HepG2 (cell line): ENCODE measurements at regions not wholly inside any gene's neighbourhood (a gene's known extent, or its start where the extent isn't known, plus 50 kb on each side); places are given as distances from the start of the nearest gene placed in this dataset.

Experiments used
- CREM ChIP-seq, 2 experiments: sonication (generic) in 1 of 2; formaldehyde crosslinking in 1 of 2; IDR thresholded peaks; 2 replicates each; pipeline versions ENCODE4 v1.4.0 to v1.6.1; 2016 to 2020; ENCODE audit warnings: antibody characterized with exemption in 1 of 2, mild to moderate bottlenecking in 1 of 2, missing genetic modification reagents in 1 of 2
- EED ChIP-seq: sonication (generic); formaldehyde crosslinking; IDR thresholded peaks from 2 replicates; pipeline ENCODE4 v1.5.0; 2020; ENCODE audit warnings: mild to moderate bottlenecking, missing genetic modification reagents
- GATAD2A ChIP-seq: IDR thresholded peaks from 2 replicates; pipeline ENCODE4 v1.6.1; 2016
- HMG20B ChIP-seq: conservative IDR thresholded peaks from 2 replicates; pipeline ENCODE4 v1.6.1; 2016; ENCODE audit warnings: missing genetic modification reagents, missing compliant biosample characterization
- KDM4B ChIP-seq: sonication (generic); formaldehyde crosslinking; IDR thresholded peaks from 2 replicates; pipeline ENCODE4 v1.4.0; 2020; ENCODE audit warnings: missing genetic modification reagents
- KLF12 ChIP-seq: sonication (generic); formaldehyde crosslinking; IDR thresholded peaks from 2 replicates; pipeline ENCODE4 v1.4.0; 2020; ENCODE audit warnings: missing genetic modification reagents, borderline replicate concordance
- MTA3 ChIP-seq: sonication (generic); formaldehyde crosslinking; IDR thresholded peaks from 2 replicates; pipeline ENCODE4 v1.4.0; 2020; ENCODE audit warnings: missing genetic modification reagents
- MTF1 ChIP-seq: sonication (generic); formaldehyde crosslinking; IDR thresholded peaks from 2 replicates; pipeline ENCODE4 v1.5.0; 2020; ENCODE audit warnings: missing genetic modification reagents
- NCOA2 ChIP-seq: sonication (generic); formaldehyde crosslinking; IDR thresholded peaks from 2 replicates; pipeline ENCODE4 v1.8.0; 2022; ENCODE audit warnings: inconsistent platforms
- NFYB ChIP-seq: sonication (generic); formaldehyde crosslinking; IDR thresholded peaks from 2 replicates; pipeline ENCODE4 v1.4.0; 2020; ENCODE audit warnings: missing genetic modification reagents
- NR2F1 ChIP-seq, 2 experiments: fragments of 450-650 bp in 1 of 2; formaldehyde crosslinking in 1 of 2; IDR thresholded peaks; 2 replicates each; pipeline versions ENCODE4 v1.5.0 to v1.6.1; 2016 to 2020; ENCODE audit warnings: mild to moderate bottlenecking in 1 of 2, missing compliant biosample characterization in 1 of 2, missing genetic modification reagents in 1 of 2, moderate library complexity in 1 of 2
- PITX1 ChIP-seq: sonication (generic); formaldehyde crosslinking; IDR thresholded peaks from 2 replicates; pipeline ENCODE4 v1.5.1; 2020; ENCODE audit warnings: mild to moderate bottlenecking, missing genetic modification reagents
- RBFOX2 ChIP-seq: fragments of 200-400 bp; formaldehyde crosslinking; IDR thresholded peaks from 2 replicates; pipeline ENCODE4 v1.6.1; 2017; ENCODE audit warnings: low read depth, mild to moderate bottlenecking, low read length
- REPIN1 ChIP-seq: sonication (generic); formaldehyde crosslinking; IDR thresholded peaks from 2 replicates; pipeline ENCODE4 v1.8.0; 2022; ENCODE audit warnings: missing genetic modification reagents, low read depth, mild to moderate bottlenecking, borderline replicate concordance
- SMC3 ChIP-seq: IDR thresholded peaks from 2 replicates; pipeline ENCODE4 v1.6.1; 2011; ENCODE audit warnings: low read length, improper control_type of control experiment
- YY1 ChIP-seq: IDR thresholded peaks from 2 replicates; pipeline ENCODE4 v1.6.1; 2011; ENCODE audit warnings: low read length, low read depth, moderate library complexity, mild to moderate bottlenecking; ENCODE audit not compliant: insufficient read depth, insufficient replicate concordance
- ZBTB25 ChIP-seq: IDR thresholded peaks from 2 replicates; pipeline ENCODE4 v1.6.1; 2018; ENCODE audit warnings: missing genetic modification reagents
- ZBTB7B ChIP-seq: sonication (generic); formaldehyde crosslinking; IDR thresholded peaks from 2 replicates; pipeline ENCODE4 v1.4.0; 2020; ENCODE audit warnings: missing genetic modification reagents
- ZMYM3 ChIP-seq: sonication (generic); formaldehyde crosslinking; IDR thresholded peaks from 2 replicates; pipeline ENCODE4 v1.5.1; 2020; ENCODE audit warnings: mild to moderate bottlenecking, missing genetic modification reagents
- ZNF451 ChIP-seq: sonication (generic); formaldehyde crosslinking; IDR thresholded peaks from 2 replicates; pipeline ENCODE4 v1.5.0; 2020; ENCODE audit warnings: mild to moderate bottlenecking, missing genetic modification reagents
- ZNF547 ChIP-seq: sonication (generic); formaldehyde crosslinking; IDR thresholded peaks from 2 replicates; pipeline ENCODE4 v1.5.1; 2020; ENCODE audit warnings: mild to moderate bottlenecking, missing genetic modification reagents
- ZNF562 ChIP-seq: sonication (generic); formaldehyde crosslinking; IDR thresholded peaks from 2 replicates; pipeline ENCODE4 v1.8.0; 2022; ENCODE audit warnings: missing genetic modification reagents, borderline replicate concordance
- ZNF615 ChIP-seq: sonication (generic); formaldehyde crosslinking; IDR thresholded peaks from 2 replicates; pipeline ENCODE4 v1.5.0; 2020; ENCODE audit warnings: mild to moderate bottlenecking, missing genetic modification reagents, borderline replicate concordance
- ZNF761 ChIP-seq: sonication (generic); formaldehyde crosslinking; conservative IDR thresholded peaks from 2 replicates; pipeline ENCODE4 v1.4.0; 2020; ENCODE audit warnings: mild to moderate bottlenecking, missing genetic modification reagents
- ZNF792 ChIP-seq: IDR thresholded peaks from 2 replicates; pipeline ENCODE4 v1.6.1; 2016
- ZNF883 ChIP-seq: sonication (generic); formaldehyde crosslinking; IDR thresholded peaks from 2 replicates; pipeline ENCODE4 v1.5.1; 2020; ENCODE audit warnings: mild to moderate bottlenecking, missing genetic modification reagents; ENCODE audit errors: not compliant biosample characterization
- TF ChIP-seq, protein P1 (sequence below): sonication (generic); formaldehyde crosslinking; IDR thresholded peaks from 2 replicates; pipeline ENCODE4 v1.5.1; 2020; ENCODE audit warnings: mild to moderate bottlenecking, missing genetic modification reagents, moderate library complexity
- TF ChIP-seq, protein P2 (sequence below): sonication (generic); formaldehyde crosslinking; IDR thresholded peaks from 2 replicates; pipeline ENCODE4 v1.4.0; 2020; ENCODE audit warnings: mild to moderate bottlenecking, missing genetic modification reagents

DNA sequence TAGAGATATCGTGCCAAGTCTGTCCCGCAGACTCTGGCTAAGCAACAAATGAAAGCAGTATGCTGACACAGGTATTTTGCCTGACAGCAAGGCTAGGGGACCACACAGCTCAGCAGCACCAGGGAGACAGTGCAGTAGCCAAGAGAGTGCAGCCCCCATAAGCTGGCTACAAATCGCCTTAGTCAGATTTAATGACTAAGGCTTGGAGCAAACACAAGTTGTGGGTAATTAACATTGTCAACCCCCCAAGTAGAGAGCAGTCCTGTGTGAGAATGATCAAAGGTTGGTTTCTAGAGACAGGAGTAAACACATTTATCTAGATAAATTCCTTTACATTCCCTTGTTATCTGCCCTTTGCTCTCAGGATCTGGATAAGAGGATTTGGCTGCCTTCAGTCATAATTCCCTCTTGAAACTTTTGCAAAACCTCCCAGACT, 1434.5 kb upstream of the CDH6 start (continued):
- no peak for TF ChIP-seq KLF12
- TF ChIP-seq, protein P1, sequence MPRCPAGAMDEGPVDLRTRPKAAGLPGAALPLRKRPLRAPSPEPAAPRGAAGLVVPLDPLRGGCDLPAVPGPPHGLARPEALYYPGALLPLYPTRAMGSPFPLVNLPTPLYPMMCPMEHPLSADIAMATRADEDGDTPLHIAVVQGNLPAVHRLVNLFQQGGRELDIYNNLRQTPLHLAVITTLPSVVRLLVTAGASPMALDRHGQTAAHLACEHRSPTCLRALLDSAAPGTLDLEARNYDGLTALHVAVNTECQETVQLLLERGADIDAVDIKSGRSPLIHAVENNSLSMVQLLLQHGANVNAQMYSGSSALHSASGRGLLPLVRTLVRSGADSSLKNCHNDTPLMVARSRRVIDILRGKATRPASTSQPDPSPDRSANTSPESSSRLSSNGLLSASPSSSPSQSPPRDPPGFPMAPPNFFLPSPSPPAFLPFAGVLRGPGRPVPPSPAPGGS (CRISPR knock-in tag) = no peak
- peak; percentile 68 for TF ChIP-seq REPIN1 (CRISPR knock-in tag)
- peak; percentile 24; the same call in 1 of the 2 replicates for TF ChIP-seq ZMYM3
- TF ChIP-seq YY1 = no peak
- TF ChIP-seq ZNF792 = peak; percentile 82; the same call in 1 of the 2 replicates
- TF ChIP-seq HMG20B (CRISPR knock-in tag) = peak; percentile 64; the same call in 1 of the 2 replicates
- no peak for TF ChIP-seq ZNF547 (CRISPR knock-in tag)
- TF ChIP-seq EED (CRISPR knock-in tag) = no peak
- peak; percentile 80 for TF ChIP-seq PITX1 (CRISPR knock-in tag)
- peak; percentile 98 for TF ChIP-seq ZBTB7B (CRISPR knock-in tag)
- TF ChIP-seq MTA3 = no peak
- TF ChIP-seq SMC3 = no peak
- no peak for TF ChIP-seq ZNF451 (CRISPR knock-in tag)
- TF ChIP-seq ZBTB25 = no peak
- TF ChIP-seq NFYB = 0 out of 2 replicates have a peak, but pooled peaks have one; percentile 25
- TF ChIP-seq NCOA2 (CRISPR knock-in tag) = peak; percentile 95
- TF ChIP-seq GATAD2A (CRISPR knock-in tag) = peak; percentile 91
- TF ChIP-seq ZNF615 = no peak
- TF ChIP-seq ZNF883 (CRISPR knock-in tag) = no peak
- TF ChIP-seq ZNF761 (CRISPR knock-in tag) = no peak
- TF ChIP-seq KDM4B = no peak
- TF ChIP-seq ZNF562 (CRISPR knock-in tag) = no peak
- TF ChIP-seq CREM (IDR thresholded peaks at IDR 0.05) = peak; percentile 86
- TF ChIP-seq CREM (CRISPR knock-in tag; IDR thresholded peaks at IDR 0.05) = no peak
- TF ChIP-seq NR2F1 (CRISPR knock-in tag; IDR thresholded peaks at IDR 0.05) = peak in 1 of 2 experiments; percentile 67; a peak in 2 of 4 replicates
- no peak for TF ChIP-seq RBFOX2
- TF ChIP-seq MTF1 (CRISPR knock-in tag) = no peak
- TF ChIP-seq, protein P2, sequence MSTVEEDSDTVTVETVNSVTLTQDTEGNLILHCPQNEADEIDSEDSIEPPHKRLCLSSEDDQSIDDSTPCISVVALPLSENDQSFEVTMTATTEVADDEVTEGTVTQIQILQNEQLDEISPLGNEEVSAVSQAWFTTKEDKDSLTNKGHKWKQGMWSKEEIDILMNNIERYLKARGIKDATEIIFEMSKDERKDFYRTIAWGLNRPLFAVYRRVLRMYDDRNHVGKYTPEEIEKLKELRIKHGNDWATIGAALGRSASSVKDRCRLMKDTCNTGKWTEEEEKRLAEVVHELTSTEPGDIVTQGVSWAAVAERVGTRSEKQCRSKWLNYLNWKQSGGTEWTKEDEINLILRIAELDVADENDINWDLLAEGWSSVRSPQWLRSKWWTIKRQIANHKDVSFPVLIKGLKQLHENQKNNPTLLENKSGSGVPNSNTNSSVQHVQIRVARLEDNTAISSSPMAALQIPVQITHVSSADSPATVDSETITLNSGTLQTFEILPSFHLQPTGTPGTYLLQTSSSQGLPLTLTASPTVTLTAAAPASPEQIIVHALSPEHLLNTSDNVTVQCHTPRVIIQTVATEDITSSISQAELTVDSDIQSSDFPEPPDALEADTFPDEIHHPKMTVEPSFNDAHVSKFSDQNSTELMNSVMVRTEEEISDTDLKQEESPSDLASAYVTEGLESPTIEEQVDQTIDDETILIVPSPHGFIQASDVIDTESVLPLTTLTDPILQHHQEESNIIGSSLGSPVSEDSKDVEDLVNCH (CRISPR knock-in tag) = no peak
